Lower leg skin (tissue), 3 donors: ENCODE measurements at regions not wholly inside any gene's neighbourhood (a gene's known extent, or its start where the extent isn't known, plus 50 kb on each side); places are given as distances from the start of the nearest gene placed in this dataset.

ENCODE experiments used
- POLR2A ChIP-seq, 2 donors: fragments of 450-650 bp; IDR thresholded peaks; one replicate each; pipeline ENCODE4 v1.6.1; 2016 to 2017; ENCODE audit warnings: antibody characterized with exemption in 2 of 2, mild to moderate bottlenecking in 1 of 2, moderate library complexity in 1 of 2
- TF ChIP-seq, protein P1 (sequence below), 3 donors: fragments of 450-650 bp; IDR thresholded peaks; one replicate each; pipeline ENCODE4 v1.5.1; 2016; ENCODE audit warnings: antibody characterized with exemption in 3 of 3, mild to moderate bottlenecking in 3 of 3, moderate library complexity in 2 of 3

- TF ChIP-seq POLR2A (IDR thresholded peaks at IDR 0.05), result no peak
- TF ChIP-seq, protein P1, sequence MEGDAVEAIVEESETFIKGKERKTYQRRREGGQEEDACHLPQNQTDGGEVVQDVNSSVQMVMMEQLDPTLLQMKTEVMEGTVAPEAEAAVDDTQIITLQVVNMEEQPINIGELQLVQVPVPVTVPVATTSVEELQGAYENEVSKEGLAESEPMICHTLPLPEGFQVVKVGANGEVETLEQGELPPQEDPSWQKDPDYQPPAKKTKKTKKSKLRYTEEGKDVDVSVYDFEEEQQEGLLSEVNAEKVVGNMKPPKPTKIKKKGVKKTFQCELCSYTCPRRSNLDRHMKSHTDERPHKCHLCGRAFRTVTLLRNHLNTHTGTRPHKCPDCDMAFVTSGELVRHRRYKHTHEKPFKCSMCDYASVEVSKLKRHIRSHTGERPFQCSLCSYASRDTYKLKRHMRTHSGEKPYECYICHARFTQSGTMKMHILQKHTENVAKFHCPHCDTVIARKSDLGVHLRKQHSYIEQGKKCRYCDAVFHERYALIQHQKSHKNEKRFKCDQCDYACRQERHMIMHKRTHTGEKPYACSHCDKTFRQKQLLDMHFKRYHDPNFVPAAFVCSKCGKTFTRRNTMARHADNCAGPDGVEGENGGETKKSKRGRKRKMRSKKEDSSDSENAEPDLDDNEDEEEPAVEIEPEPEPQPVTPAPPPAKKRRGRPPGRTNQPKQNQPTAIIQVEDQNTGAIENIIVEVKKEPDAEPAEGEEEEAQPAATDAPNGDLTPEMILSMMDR (IDR thresholded peaks at IDR 0.05), result no peak
Measured at GRCh38 chr6:15058200-15059061, 187.4 kb upstream of the JARID2 start.
